A549 (cell line): ENCODE measurements at regions not wholly inside any gene's neighbourhood (a gene's known extent, or its start where the extent isn't known, plus 50 kb on each side); places are given as distances from the start of the nearest gene placed in this dataset.

ENCODE experiments used
- CBX2 ChIP-seq: fragments of 200-600 bp; sonication (generic); IDR thresholded peaks from 2 replicates; pipeline ENCODE4 v1.6.1; 2016; ENCODE audit warnings: low read depth, mild to moderate bottlenecking, borderline replicate concordance
- FOSL2 ChIP-seq, 2 experiments: fragments of 450-650 bp in 1 of 2; fragments of >200 bp in 1 of 2; sonication (Bioruptor Twin) in 1 of 2; formaldehyde crosslinking; IDR thresholded peaks; 2 replicates each; pipeline versions ENCODE4 v1.5.0 to v1.6.1; 2016 to 2020; ENCODE audit warnings: mild to moderate bottlenecking in 1 of 2, moderate library complexity in 1 of 2
- GATA3 ChIP-seq: IDR thresholded peaks from 2 replicates; pipeline ENCODE4 v1.6.1; 2012; ENCODE audit warnings: borderline replicate concordance
- HES2 ChIP-seq: fragments of >200 bp; sonication (Bioruptor Twin); formaldehyde crosslinking; IDR thresholded peaks from 2 replicates; pipeline ENCODE4 v1.6.1; 2016
- MAFK ChIP-seq: fragments of 450-650 bp; IDR thresholded peaks from 2 replicates; pipeline ENCODE4 v1.6.1; 2014; ENCODE audit not compliant: partially characterized antibody
- MAZ ChIP-seq: fragments of 150-350 bp; IDR thresholded peaks from 2 replicates; pipeline ENCODE4 v1.6.1; 2014; ENCODE audit warnings: antibody characterized with exemption, low read depth, low read length, borderline replicate concordance
- NFE2L2 ChIP-seq: fragments of 150-350 bp; conservative IDR thresholded peaks from 2 replicates; pipeline ENCODE4 v1.6.1; 2014; ENCODE audit warnings: low read length
- POLR2A ChIP-seq: IDR thresholded peaks from 2 replicates; pipeline ENCODE4 v1.6.1; 2012; ENCODE audit warnings: mild to moderate bottlenecking, low read length
- POLR2AphosphoS2 ChIP-seq: conservative IDR thresholded peaks from 2 replicates; pipeline ENCODE4 v1.6.1; 2012; ENCODE audit warnings: low read length, improper control_type of control experiment, inconsistent platforms
- TF ChIP-seq, protein P1 (sequence below): fragments of >200 bp; sonication (Bioruptor Twin); formaldehyde crosslinking; IDR thresholded peaks from 3 replicates; pipeline ENCODE4 v1.5.1; 2016
- TF ChIP-seq, protein P2 (sequence below): IDR thresholded peaks from 2 replicates; pipeline ENCODE4 v1.6.1; 2012

GRCh38 chrY:7289889-7290833 lies 378.6 kb upstream of the AMELY start:
- TF ChIP-seq, protein P1, sequence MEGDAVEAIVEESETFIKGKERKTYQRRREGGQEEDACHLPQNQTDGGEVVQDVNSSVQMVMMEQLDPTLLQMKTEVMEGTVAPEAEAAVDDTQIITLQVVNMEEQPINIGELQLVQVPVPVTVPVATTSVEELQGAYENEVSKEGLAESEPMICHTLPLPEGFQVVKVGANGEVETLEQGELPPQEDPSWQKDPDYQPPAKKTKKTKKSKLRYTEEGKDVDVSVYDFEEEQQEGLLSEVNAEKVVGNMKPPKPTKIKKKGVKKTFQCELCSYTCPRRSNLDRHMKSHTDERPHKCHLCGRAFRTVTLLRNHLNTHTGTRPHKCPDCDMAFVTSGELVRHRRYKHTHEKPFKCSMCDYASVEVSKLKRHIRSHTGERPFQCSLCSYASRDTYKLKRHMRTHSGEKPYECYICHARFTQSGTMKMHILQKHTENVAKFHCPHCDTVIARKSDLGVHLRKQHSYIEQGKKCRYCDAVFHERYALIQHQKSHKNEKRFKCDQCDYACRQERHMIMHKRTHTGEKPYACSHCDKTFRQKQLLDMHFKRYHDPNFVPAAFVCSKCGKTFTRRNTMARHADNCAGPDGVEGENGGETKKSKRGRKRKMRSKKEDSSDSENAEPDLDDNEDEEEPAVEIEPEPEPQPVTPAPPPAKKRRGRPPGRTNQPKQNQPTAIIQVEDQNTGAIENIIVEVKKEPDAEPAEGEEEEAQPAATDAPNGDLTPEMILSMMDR: no peak
- no peak for TF ChIP-seq POLR2A
- no peak for TF ChIP-seq GATA3
- no peak for TF ChIP-seq POLR2AphosphoS2
- no peak for TF ChIP-seq NFE2L2
- TF ChIP-seq MAZ: no peak
- TF ChIP-seq FOSL2 (IDR thresholded peaks at IDR 0.05): no peak
- TF ChIP-seq FOSL2 (CRISPR knock-in tag; IDR thresholded peaks at IDR 0.05): no peak
- TF ChIP-seq, protein P2, sequence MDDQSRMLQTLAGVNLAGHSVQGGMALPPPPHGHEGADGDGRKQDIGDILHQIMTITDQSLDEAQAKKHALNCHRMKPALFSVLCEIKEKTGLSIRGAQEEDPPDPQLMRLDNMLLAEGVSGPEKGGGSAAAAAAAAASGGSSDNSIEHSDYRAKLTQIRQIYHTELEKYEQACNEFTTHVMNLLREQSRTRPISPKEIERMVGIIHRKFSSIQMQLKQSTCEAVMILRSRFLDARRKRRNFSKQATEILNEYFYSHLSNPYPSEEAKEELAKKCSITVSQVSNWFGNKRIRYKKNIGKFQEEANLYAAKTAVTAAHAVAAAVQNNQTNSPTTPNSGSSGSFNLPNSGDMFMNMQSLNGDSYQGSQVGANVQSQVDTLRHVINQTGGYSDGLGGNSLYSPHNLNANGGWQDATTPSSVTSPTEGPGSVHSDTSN: no peak
- no peak for TF ChIP-seq MAFK
- TF ChIP-seq HES2: no peak
- no peak for TF ChIP-seq CBX2
